ENCODE measurements at regions not wholly inside any gene's neighbourhood (a gene's known extent, or its start where the extent isn't known, plus 50 kb on each side); places are given as distances from the start of the nearest gene placed in this dataset.

GRCh38 chr5:23629396-23629795, 122.0 kb downstream of the PRDM9 start:
- TF ChIP-seq CTCF (IDR thresholded peaks at IDR 0.05) (no peak), POLR2A (IDR thresholded peaks at IDR 0.05) (no peak)

All from lower leg skin (tissue), 3 donors.